Sigmoid colon (tissue), 6 donors: ENCODE measurements at regions not wholly inside any gene's neighbourhood (a gene's known extent, or its start where the extent isn't known, plus 50 kb on each side); places are given as distances from the start of the nearest gene placed in this dataset.

ENCODE experiments used
- DNase-seq: peaks from one replicate; pipeline ENCODE4 v3.0.0-alpha.2; 2019
- H3K27ac ChIP-seq, 4 donors: fragments of 200-600 bp; sonication (generic); one replicate each; pipeline ENCODE4 v1.5.1; 2016 to 2019; ENCODE audit warnings: mild to moderate bottlenecking in 1 of 4
- H3K27me3 ChIP-seq, 3 donors: fragments of 200-600 bp; sonication (generic); one replicate each; pipeline ENCODE4 v1.5.1; 2019; ENCODE audit warnings: mild to moderate bottlenecking in 1 of 3
- H3K36me3 ChIP-seq, 4 donors: fragments of 200-600 bp; sonication (generic); one replicate each; pipeline ENCODE4 v1.5.1; 2016 to 2019
- H3K4me1 ChIP-seq, 4 donors: fragments of 200-600 bp; sonication (generic); one replicate each; pipeline ENCODE4 v1.5.1; 2017 to 2019
- H3K4me3 ChIP-seq, 4 donors: fragments of 200-600 bp; sonication (generic); one replicate each; pipeline ENCODE4 v1.5.1; 2017 to 2019; ENCODE audit warnings: mild to moderate bottlenecking in 2 of 4, moderate library complexity in 1 of 4
- H3K9me3 ChIP-seq, 4 donors: fragments of 200-600 bp in 3 of 4; sonication (generic) in 3 of 4; one replicate each; pipeline versions ENCODE4 v1.5.1 to v1.6.1; 2013 to 2019
- EP300 ChIP-seq, 4 donors: sonication (generic); formaldehyde crosslinking; IDR thresholded peaks; one replicate each; pipeline ENCODE4 v1.6.1; 2017; ENCODE audit warnings: antibody characterized with exemption in 4 of 4
- POLR2A ChIP-seq, 2 donors: fragments of 450-650 bp; IDR thresholded peaks; one replicate each; pipeline ENCODE4 v1.6.1; 2016; ENCODE audit warnings: antibody characterized with exemption in 2 of 2, mild to moderate bottlenecking in 2 of 2, moderate library complexity in 2 of 2
- POLR2AphosphoS5 ChIP-seq, 4 donors: sonication (generic); formaldehyde crosslinking; IDR thresholded peaks; one replicate each; pipeline ENCODE4 v1.6.1; 2017; ENCODE audit warnings: antibody characterized with exemption in 4 of 4
- WGBS, 2 donors: extraction: QIAGEN DNeasy Blood & Tissue Kit; methylation state at CpG; one replicate each; pipeline ENCODE4 v1.1.7; 2013; 5-methylcytosine and 5-hydroxymethylcytosine counted together
- intact Hi-C: fragments of 100-400 bp; cut with DNase I; formaldehyde crosslinking; loops from one replicate; pipeline ENCODE4 v1.15.1; 2023
- TF ChIP-seq, protein P1 (sequence below), 4 experiments: fragments of 450-650 bp in 3 of 4; fragments of 200-600 bp in 1 of 4; IDR thresholded peaks; one replicate each; pipeline ENCODE4 v1.5.1; 2016 to 2019; ENCODE audit warnings: antibody characterized with exemption in 4 of 4, mild to moderate bottlenecking in 3 of 4, moderate library complexity in 2 of 4
- donor health status: healthy with polysubstance abuse.
- donor health status: healthy.

GRCh38 chr5:174288439-174288838 is 242.9 kb downstream of the NSG2 start:
- peaks cover 0 to 2% (median 1%) of the 10 kb centered on the region in 4 donors for H3K9me3 ChIP-seq
- no peak for TF ChIP-seq POLR2AphosphoS5 (IDR thresholded peaks at IDR 0.05)
- H3K27me3 ChIP-seq: no peaks in the 10 kb centered on the region
- intact Hi-C loops: no loop called here
- no peaks in the 10 kb centered on the region for H3K4me1 ChIP-seq
- H3K36me3 ChIP-seq: no peaks in the 10 kb centered on the region
- H3K27ac ChIP-seq: no peak overlapping the region
- no peak for DNase-seq
- WGBS, 2 donors: 74 to 82% methylated on average over 6 of the region's 6 CpGs
- H3K4me3 ChIP-seq: no peak overlapping the region

GRCh38 chr5:174291162-174291561 is 245.7 kb downstream of the NSG2 start:
- intact Hi-C loops: no loop called here
- peaks cover 0 to 2% (median 1%) of the 10 kb centered on the region in 4 donors for H3K9me3 ChIP-seq
- no peaks in the 10 kb centered on the region for H3K27me3 ChIP-seq
- WGBS, 2 donors: 61 to 79% methylated on average over 3 of the region's 3 CpGs
- H3K27ac ChIP-seq: no peak overlapping the region
- DNase-seq: no peak
- H3K4me3 ChIP-seq: no peak overlapping the region
- H3K36me3 ChIP-seq: no peaks in the 10 kb centered on the region
- no peaks in the 10 kb centered on the region for H3K4me1 ChIP-seq
- TF ChIP-seq POLR2A (IDR thresholded peaks at IDR 0.05) (no peak), POLR2AphosphoS5 (IDR thresholded peaks at IDR 0.05) (no peak), EP300 (IDR thresholded peaks at IDR 0.05) (no peak)
- TF ChIP-seq, protein P1, sequence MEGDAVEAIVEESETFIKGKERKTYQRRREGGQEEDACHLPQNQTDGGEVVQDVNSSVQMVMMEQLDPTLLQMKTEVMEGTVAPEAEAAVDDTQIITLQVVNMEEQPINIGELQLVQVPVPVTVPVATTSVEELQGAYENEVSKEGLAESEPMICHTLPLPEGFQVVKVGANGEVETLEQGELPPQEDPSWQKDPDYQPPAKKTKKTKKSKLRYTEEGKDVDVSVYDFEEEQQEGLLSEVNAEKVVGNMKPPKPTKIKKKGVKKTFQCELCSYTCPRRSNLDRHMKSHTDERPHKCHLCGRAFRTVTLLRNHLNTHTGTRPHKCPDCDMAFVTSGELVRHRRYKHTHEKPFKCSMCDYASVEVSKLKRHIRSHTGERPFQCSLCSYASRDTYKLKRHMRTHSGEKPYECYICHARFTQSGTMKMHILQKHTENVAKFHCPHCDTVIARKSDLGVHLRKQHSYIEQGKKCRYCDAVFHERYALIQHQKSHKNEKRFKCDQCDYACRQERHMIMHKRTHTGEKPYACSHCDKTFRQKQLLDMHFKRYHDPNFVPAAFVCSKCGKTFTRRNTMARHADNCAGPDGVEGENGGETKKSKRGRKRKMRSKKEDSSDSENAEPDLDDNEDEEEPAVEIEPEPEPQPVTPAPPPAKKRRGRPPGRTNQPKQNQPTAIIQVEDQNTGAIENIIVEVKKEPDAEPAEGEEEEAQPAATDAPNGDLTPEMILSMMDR (IDR thresholded peaks at IDR 0.05): no peak

DNA sequence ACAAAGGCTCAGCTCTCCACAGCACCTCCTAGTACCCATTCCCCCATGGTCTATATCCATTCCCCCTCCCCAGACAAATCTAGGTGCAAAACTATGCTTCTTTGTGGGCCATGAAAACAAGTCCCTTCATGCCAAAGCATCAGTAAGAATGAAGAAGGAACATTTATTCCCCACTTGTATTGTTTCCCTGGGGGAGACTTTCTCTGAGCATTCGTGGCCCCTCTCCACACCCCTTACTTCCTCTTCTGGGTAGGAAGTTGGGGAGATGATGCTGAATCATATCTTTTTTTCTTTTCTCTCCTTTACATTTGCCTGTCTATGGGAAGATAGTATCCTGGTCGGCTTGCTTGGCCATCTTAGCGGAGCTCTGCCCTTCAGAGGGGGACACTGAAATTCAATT is 246.8 kb downstream of the NSG2 start:
- DNase-seq: no peak
- Histone ChIP-seq H3K27ac (no peak overlapping the region), H3K4me3 (no peak overlapping the region), H3K9me3 (peaks cover 0 to 2% (median 1%) of the 10 kb centered on the region in 4 donors), H3K36me3 (no peaks in the 10 kb centered on the region), H3K4me1 (no peaks in the 10 kb centered on the region), H3K27me3 (no peaks in the 10 kb centered on the region)
- no peak for TF ChIP-seq POLR2AphosphoS5 (IDR thresholded peaks at IDR 0.05)
- TF ChIP-seq, protein P1 (IDR thresholded peaks at IDR 0.05): no peak
- TF ChIP-seq EP300 (IDR thresholded peaks at IDR 0.05): no peak
- no peak for TF ChIP-seq POLR2A (IDR thresholded peaks at IDR 0.05)
- intact Hi-C loops: no loop called here
- 81 to 82% methylated on average over 3 of the region's 3 CpGs for WGBS, 2 donors

- no peak overlapping the region for H3K4me3 ChIP-seq
- 34 to 65% methylated on average over 6 of the region's 6 CpGs for WGBS, 2 donors
- intact Hi-C loops: no loop called here
- no peak overlapping the region for H3K27ac ChIP-seq
- TF ChIP-seq POLR2AphosphoS5 (IDR thresholded peaks at IDR 0.05) (no peak), EP300 (IDR thresholded peaks at IDR 0.05) (no peak), POLR2A (IDR thresholded peaks at IDR 0.05) (no peak)
- TF ChIP-seq, protein P1 (IDR thresholded peaks at IDR 0.05): no peak
- H3K4me1 ChIP-seq: no peaks in the 10 kb centered on the region
- DNase-seq: no peak
- H3K9me3 ChIP-seq: peaks cover 0 to 2% (median 1%) of the 10 kb centered on the region in 4 donors
- H3K27me3 ChIP-seq: no peaks in the 10 kb centered on the region
- no peaks in the 10 kb centered on the region for H3K36me3 ChIP-seq
Measured at GRCh38 chr5:174293006-174293405, 247.5 kb downstream of the NSG2 start.

DNA sequence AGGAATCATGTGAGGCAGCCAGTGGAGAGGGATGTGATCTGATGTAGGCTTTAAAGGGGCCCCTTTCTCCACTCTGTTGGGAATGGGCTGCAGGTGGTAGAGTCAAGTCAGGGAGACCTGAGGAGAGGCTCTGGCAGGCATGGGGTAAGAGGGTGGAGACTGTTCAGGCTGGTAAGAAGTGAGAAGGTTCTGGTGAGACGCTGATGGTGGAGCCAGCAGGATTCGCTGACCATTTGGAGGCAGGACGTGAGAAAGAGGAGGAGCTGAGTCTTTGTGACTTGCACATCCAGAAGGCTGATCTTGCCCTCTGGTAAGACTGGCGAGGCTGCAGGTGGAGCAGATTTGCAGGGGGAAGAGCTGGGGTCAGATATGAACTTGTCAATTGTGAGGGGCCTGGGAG is 248.0 kb downstream of the NSG2 start:
- Histone ChIP-seq H3K4me1 (no peaks in the 10 kb centered on the region), H3K9me3 (peaks cover 0 to 2% (median 1%) of the 10 kb centered on the region in 4 donors), H3K36me3 (no peaks in the 10 kb centered on the region), H3K27ac (no peak overlapping the region), H3K27me3 (no peaks in the 10 kb centered on the region), H3K4me3 (no peak overlapping the region)
- no peak for DNase-seq
- intact Hi-C loops: no loop called here
- WGBS, 2 donors: 44 to 75% methylated on average over 4 of the region's 4 CpGs
- TF ChIP-seq, protein P1 (IDR thresholded peaks at IDR 0.05): no peak
